GM23338 (cell line): ENCODE measurements at regions not wholly inside any gene's neighbourhood (a gene's known extent, or its start where the extent isn't known, plus 50 kb on each side); places are given as distances from the start of the nearest gene placed in this dataset.

Experiments
- ATAC-seq: fragments of 200-7000 bp; cut with Tn5 transposase; 3 replicates; pipeline ENCODE4 v1.9.1; 2020
- DNase-seq: peaks from one replicate; pipeline ENCODE4 v3.0.0-alpha.2; 2015; ENCODE audit warnings: low spot score
- H2AFZ ChIP-seq: fragments of 200-600 bp; sonication (generic); 2 replicates; pipeline ENCODE4 v1.8.0; 2016; ENCODE audit warnings: antibody characterized with exemption, mild to moderate bottlenecking, moderate library complexity
- H3F3A ChIP-seq: fragments of 200-600 bp; sonication (generic); replicated peaks from 2 replicates; pipeline ENCODE4 v1.8.0; 2017; ENCODE audit warnings: antibody characterized with exemption, mixed run types, low read depth
- H3K27ac ChIP-seq: fragments of 200-600 bp; sonication (generic); 2 replicates; pipeline ENCODE4 v1.6.1; 2016; ENCODE audit warnings: low read depth
- H3K27me3 ChIP-seq: fragments of 200-600 bp; sonication (generic); 2 replicates; pipeline ENCODE4 v1.8.0; 2016; ENCODE audit warnings: mild to moderate bottlenecking, mixed run types, moderate library complexity; ENCODE audit not compliant: insufficient read depth
- H3K36me3 ChIP-seq: fragments of 200-600 bp; sonication (generic); 2 replicates; pipeline ENCODE4 v1.8.0; 2016; ENCODE audit warnings: mild to moderate bottlenecking; ENCODE audit not compliant: insufficient read depth
- H3K4me1 ChIP-seq: fragments of 200-600 bp; sonication (generic); 2 replicates; pipeline ENCODE4 v1.8.0; 2016; ENCODE audit warnings: mild to moderate bottlenecking, moderate library complexity; ENCODE audit not compliant: insufficient read depth
- H3K4me2 ChIP-seq: fragments of 200-600 bp; sonication (generic); 2 replicates; pipeline ENCODE4 v1.7.1; 2017; ENCODE audit warnings: mixed run types
- H3K4me3 ChIP-seq: fragments of 200-600 bp; sonication (generic); 2 replicates; pipeline ENCODE4 v1.6.1; 2016; ENCODE audit warnings: mixed run types
- H3K79me2 ChIP-seq: fragments of 200-600 bp; sonication (generic); replicated peaks from 2 replicates; pipeline ENCODE4 v1.8.0; 2017; ENCODE audit warnings: mild to moderate bottlenecking; ENCODE audit not compliant: insufficient read depth
- H3K9me2 ChIP-seq: fragments of 200-600 bp; sonication (generic); 2 replicates; pipeline ENCODE4 v1.8.0; 2017; ENCODE audit not compliant: insufficient read depth
- H4K20me1 ChIP-seq: fragments of 200-600 bp; sonication (generic); replicated peaks from 2 replicates; pipeline ENCODE4 v1.8.0; 2017; ENCODE audit warnings: mild to moderate bottlenecking; ENCODE audit not compliant: insufficient read depth
- H3K27ac Mint-ChIP-seq: 2 replicates; pipeline ENCODE4 v1.8.0; 2020; ENCODE audit warnings: inconsistent platforms, mild to moderate bottlenecking, moderate library complexity, mixed read lengths
- H3K27me3 Mint-ChIP-seq: 3 replicates; pipeline ENCODE4 v1.8.0; 2022; ENCODE audit warnings: low read depth, mild to moderate bottlenecking, moderate library complexity, mixed read lengths, inconsistent platforms; ENCODE audit not compliant: insufficient read depth, poor library complexity
- H3K36me3 Mint-ChIP-seq: 3 replicates; pipeline ENCODE4 v1.8.0; 2021; ENCODE audit warnings: low read depth, mild to moderate bottlenecking, inconsistent platforms, moderate library complexity, mixed read lengths
- H3K4me1 Mint-ChIP-seq: 3 replicates; pipeline ENCODE4 v1.8.0; 2020; ENCODE audit warnings: mild to moderate bottlenecking, inconsistent platforms, mixed read lengths
- H3K4me3 Mint-ChIP-seq: 3 replicates; pipeline ENCODE4 v1.8.0; 2021; ENCODE audit warnings: moderate library complexity, mild to moderate bottlenecking, inconsistent platforms, mixed read lengths
- H3K9me3 Mint-ChIP-seq: 3 replicates; pipeline ENCODE4 v1.8.0; 2020; ENCODE audit warnings: moderate library complexity, mild to moderate bottlenecking, inconsistent platforms, mixed read lengths
- CREB1 ChIP-seq: fragments of 250-450 bp; sonication (Bioruptor Pico); IDR thresholded peaks from 2 replicates; pipeline ENCODE4 v1.5.0; 2020; ENCODE audit warnings: low read depth, mild to moderate bottlenecking, moderate library complexity
- NANOG ChIP-seq: IDR thresholded peaks from 2 replicates; pipeline ENCODE4 v1.6.1; 2016; ENCODE audit warnings: antibody characterized with exemption, borderline replicate concordance
- POLR2AphosphoS5 ChIP-seq: IDR thresholded peaks from 2 replicates; pipeline ENCODE4 v1.6.1; 2016; ENCODE audit warnings: antibody characterized with exemption, low read depth
- STAT1 ChIP-seq: IDR thresholded peaks from one replicate; pipeline ENCODE4 v1.6.1; 2016; ENCODE audit warnings: antibody characterized with exemption; ENCODE audit not compliant: unreplicated experiment
- ZNF114 ChIP-seq: fragments of 250-450 bp; sonication (Bioruptor Pico); IDR thresholded peaks from 2 replicates; pipeline ENCODE4 v1.5.0; 2020; ENCODE audit warnings: mild to moderate bottlenecking, moderate library complexity
- ZNF331 ChIP-seq: fragments of 250-450 bp; sonication (Bioruptor Pico); IDR thresholded peaks from 2 replicates; pipeline ENCODE4 v1.5.0; 2020; ENCODE audit warnings: low read depth, mild to moderate bottlenecking, moderate library complexity
- TF ChIP-seq, protein P1 (sequence below), 2 experiments: fragments of 200-600 bp in 1 of 2; sonication (generic) in 1 of 2; conservative IDR thresholded peaks; 2 replicates each; pipeline versions ENCODE4 v1.5.1 to v1.6.1; 2016 to 2017; ENCODE audit warnings: antibody characterized with exemption in 2 of 2, low read depth in 2 of 2, mild to moderate bottlenecking in 2 of 2, moderate library complexity in 1 of 2
- TF ChIP-seq, protein P2 (sequence below): IDR thresholded peaks from one replicate; pipeline ENCODE4 v1.6.1; 2018; ENCODE audit warnings: antibody characterized with exemption; ENCODE audit not compliant: unreplicated experiment
- TF ChIP-seq, protein P3 (sequence below): fragments of 250-450 bp; sonication (Bioruptor Pico); IDR thresholded peaks from 2 replicates; pipeline ENCODE4 v1.5.0; 2020; ENCODE audit warnings: mild to moderate bottlenecking, moderate library complexity

DNA sequence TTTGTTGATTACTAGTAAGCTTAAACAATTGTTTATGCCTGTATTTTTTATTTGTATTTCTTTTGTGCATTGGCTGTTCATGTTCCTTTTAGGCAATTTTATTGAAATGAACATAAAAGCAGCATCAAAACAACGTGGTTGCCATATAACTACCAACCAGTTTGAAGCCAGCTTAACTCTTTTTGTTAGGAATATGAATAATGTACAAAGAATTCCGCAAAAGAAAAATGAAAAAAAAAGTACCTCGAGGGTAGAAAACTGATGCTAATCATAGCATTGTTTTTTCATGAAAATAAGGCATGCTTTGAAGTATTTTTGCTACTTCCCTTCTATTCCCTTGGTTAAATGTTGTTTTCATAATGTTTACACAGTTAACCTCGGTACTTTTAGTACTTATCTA lies 1024.0 kb upstream of the SLIT2 start:
- no peak for DNase-seq
- no peak overlapping the region for H3K4me2 ChIP-seq
- no peak for ATAC-seq

More for the DNA sequence above, 1024.0 kb upstream of the SLIT2 start:
- Histone ChIP-seq H3K79me2 (no peaks in the 10 kb centered on the region), H2AFZ (no peak overlapping the region), H3K4me3 (no peak overlapping the region), H3K27ac (no peak overlapping the region), H3K27me3 (no peaks in the 10 kb centered on the region), H4K20me1 (no peaks in the 10 kb centered on the region), H3F3A (no peaks in the 10 kb centered on the region), H3K9me2 (no peaks in the 10 kb centered on the region), H3K4me1 (no peaks in the 10 kb centered on the region), H3K36me3 (no peaks in the 10 kb centered on the region)
- Mint-ChIP-seq H3K27ac (no peak overlapping the region), H3K36me3 (no peaks in the 10 kb centered on the region), H3K9me3 (no peaks in the 10 kb centered on the region), H3K4me1 (peaks cover 3% of the 10 kb centered on the region; the same call in 1 of the 3 replicates), H3K27me3 (no peaks in the 10 kb centered on the region), H3K4me3 (no peak overlapping the region)
- TF ChIP-seq NANOG, result no peak
- no peak for TF ChIP-seq ZNF114 (CRISPR knock-in tag)
- TF ChIP-seq STAT1, result no peak
- TF ChIP-seq ZNF331 (CRISPR knock-in tag), result no peak
- TF ChIP-seq, protein P1, sequence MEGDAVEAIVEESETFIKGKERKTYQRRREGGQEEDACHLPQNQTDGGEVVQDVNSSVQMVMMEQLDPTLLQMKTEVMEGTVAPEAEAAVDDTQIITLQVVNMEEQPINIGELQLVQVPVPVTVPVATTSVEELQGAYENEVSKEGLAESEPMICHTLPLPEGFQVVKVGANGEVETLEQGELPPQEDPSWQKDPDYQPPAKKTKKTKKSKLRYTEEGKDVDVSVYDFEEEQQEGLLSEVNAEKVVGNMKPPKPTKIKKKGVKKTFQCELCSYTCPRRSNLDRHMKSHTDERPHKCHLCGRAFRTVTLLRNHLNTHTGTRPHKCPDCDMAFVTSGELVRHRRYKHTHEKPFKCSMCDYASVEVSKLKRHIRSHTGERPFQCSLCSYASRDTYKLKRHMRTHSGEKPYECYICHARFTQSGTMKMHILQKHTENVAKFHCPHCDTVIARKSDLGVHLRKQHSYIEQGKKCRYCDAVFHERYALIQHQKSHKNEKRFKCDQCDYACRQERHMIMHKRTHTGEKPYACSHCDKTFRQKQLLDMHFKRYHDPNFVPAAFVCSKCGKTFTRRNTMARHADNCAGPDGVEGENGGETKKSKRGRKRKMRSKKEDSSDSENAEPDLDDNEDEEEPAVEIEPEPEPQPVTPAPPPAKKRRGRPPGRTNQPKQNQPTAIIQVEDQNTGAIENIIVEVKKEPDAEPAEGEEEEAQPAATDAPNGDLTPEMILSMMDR (conservative IDR thresholded peaks at IDR 0.05; ENCODE audit: low read depth in 2 of 2), result no peak
- TF ChIP-seq, protein P2, sequence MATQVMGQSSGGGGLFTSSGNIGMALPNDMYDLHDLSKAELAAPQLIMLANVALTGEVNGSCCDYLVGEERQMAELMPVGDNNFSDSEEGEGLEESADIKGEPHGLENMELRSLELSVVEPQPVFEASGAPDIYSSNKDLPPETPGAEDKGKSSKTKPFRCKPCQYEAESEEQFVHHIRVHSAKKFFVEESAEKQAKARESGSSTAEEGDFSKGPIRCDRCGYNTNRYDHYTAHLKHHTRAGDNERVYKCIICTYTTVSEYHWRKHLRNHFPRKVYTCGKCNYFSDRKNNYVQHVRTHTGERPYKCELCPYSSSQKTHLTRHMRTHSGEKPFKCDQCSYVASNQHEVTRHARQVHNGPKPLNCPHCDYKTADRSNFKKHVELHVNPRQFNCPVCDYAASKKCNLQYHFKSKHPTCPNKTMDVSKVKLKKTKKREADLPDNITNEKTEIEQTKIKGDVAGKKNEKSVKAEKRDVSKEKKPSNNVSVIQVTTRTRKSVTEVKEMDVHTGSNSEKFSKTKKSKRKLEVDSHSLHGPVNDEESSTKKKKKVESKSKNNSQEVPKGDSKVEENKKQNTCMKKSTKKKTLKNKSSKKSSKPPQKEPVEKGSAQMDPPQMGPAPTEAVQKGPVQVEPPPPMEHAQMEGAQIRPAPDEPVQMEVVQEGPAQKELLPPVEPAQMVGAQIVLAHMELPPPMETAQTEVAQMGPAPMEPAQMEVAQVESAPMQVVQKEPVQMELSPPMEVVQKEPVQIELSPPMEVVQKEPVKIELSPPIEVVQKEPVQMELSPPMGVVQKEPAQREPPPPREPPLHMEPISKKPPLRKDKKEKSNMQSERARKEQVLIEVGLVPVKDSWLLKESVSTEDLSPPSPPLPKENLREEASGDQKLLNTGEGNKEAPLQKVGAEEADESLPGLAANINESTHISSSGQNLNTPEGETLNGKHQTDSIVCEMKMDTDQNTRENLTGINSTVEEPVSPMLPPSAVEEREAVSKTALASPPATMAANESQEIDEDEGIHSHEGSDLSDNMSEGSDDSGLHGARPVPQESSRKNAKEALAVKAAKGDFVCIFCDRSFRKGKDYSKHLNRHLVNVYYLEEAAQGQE, result no peak
- TF ChIP-seq, protein P3, sequence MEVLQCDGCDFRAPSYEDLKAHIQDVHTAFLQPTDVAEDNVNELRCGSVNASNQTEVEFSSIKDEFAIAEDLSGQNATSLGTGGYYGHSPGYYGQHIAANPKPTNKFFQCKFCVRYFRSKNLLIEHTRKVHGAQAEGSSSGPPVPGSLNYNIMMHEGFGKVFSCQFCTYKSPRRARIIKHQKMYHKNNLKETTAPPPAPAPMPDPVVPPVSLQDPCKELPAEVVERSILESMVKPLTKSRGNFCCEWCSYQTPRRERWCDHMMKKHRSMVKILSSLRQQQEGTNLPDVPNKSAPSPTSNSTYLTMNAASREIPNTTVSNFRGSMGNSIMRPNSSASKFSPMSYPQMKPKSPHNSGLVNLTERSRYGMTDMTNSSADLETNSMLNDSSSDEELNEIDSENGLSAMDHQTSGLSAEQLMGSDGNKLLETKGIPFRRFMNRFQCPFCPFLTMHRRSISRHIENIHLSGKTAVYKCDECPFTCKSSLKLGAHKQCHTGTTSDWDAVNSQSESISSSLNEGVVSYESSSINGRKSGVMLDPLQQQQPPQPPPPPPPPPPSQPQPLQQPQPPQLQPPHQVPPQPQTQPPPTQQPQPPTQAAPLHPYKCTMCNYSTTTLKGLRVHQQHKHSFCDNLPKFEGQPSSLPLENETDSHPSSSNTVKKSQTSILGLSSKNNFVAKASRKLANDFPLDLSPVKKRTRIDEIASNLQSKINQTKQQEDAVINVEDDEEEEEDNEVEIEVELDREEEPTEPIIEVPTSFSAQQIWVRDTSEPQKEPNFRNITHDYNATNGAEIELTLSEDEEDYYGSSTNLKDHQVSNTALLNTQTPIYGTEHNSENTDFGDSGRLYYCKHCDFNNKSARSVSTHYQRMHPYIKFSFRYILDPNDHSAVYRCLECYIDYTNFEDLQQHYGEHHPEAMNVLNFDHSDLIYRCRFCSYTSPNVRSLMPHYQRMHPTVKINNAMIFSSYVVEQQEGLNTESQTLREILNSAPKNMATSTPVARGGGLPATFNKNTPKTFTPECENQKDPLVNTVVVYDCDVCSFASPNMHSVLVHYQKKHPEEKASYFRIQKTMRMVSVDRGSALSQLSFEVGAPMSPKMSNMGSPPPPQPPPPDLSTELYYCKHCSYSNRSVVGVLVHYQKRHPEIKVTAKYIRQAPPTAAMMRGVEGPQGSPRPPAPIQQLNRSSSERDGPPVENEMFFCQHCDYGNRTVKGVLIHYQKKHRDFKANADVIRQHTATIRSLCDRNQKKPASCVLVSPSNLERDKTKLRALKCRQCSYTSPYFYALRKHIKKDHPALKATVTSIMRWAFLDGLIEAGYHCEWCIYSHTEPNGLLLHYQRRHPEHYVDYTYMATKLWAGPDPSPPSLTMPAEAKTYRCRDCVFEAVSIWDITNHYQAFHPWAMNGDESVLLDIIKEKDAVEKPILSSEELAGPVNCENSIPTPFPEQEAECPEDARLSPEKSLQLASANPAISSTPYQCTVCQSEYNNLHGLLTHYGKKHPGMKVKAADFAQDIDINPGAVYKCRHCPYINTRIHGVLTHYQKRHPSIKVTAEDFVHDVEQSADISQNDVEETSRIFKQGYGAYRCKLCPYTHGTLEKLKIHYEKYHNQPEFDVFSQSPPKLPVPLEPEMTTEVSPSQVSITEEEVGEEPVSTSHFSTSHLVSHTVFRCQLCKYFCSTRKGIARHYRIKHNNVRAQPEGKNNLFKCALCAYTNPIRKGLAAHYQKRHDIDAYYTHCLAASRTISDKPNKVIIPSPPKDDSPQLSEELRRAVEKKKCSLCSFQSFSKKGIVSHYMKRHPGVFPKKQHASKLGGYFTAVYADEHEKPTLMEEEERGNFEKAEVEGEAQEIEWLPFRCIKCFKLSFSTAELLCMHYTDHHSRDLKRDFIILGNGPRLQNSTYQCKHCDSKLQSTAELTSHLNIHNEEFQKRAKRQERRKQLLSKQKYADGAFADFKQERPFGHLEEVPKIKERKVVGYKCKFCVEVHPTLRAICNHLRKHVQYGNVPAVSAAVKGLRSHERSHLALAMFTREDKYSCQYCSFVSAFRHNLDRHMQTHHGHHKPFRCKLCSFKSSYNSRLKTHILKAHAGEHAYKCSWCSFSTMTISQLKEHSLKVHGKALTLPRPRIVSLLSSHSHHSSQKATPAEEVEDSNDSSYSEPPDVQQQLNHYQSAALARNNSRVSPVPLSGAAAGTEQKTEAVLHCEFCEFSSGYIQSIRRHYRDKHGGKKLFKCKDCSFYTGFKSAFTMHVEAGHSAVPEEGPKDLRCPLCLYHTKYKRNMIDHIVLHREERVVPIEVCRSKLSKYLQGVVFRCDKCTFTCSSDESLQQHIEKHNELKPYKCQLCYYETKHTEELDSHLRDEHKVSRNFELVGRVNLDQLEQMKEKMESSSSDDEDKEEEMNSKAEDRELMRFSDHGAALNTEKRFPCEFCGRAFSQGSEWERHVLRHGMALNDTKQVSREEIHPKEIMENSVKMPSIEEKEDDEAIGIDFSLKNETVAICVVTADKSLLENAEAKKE (CRISPR knock-in tag), result no peak
- TF ChIP-seq CREB1 (CRISPR knock-in tag), result no peak
- no peak for TF ChIP-seq POLR2AphosphoS5
